H9 (cell line): ENCODE measurements at regions not wholly inside any gene's neighbourhood (a gene's known extent, or its start where the extent isn't known, plus 50 kb on each side); places are given as distances from the start of the nearest gene placed in this dataset.

ENCODE experiments used
- DNase-seq: peaks from one replicate; pipeline ENCODE4 v3.0.0-alpha.2; 2017
- H2AFZ ChIP-seq: one replicate; pipeline ENCODE4 v1.6.1; 2013; ENCODE audit warnings: mild to moderate bottlenecking, low read length, control low read depth, moderate library complexity
- H2AK5ac ChIP-seq: 2 replicates; pipeline ENCODE4 v1.6.1; 2013; ENCODE audit warnings: low read length, control low read depth, mixed read lengths; ENCODE audit not compliant: insufficient read length
- H2BK120ac ChIP-seq: one replicate; pipeline ENCODE4 v1.6.1; 2013; ENCODE audit warnings: low read depth, mild to moderate bottlenecking, low read length, control low read depth, inconsistent platforms; ENCODE audit not compliant: poor library complexity, severe bottlenecking
- H2BK12ac ChIP-seq: 2 replicates; pipeline ENCODE4 v1.6.1; 2013; ENCODE audit warnings: low read length, control low read depth, mixed read lengths, low read depth; ENCODE audit not compliant: insufficient read length
- H2BK15ac ChIP-seq: 2 replicates; pipeline ENCODE4 v1.6.1; 2013; ENCODE audit warnings: low read depth, low read length, control low read depth
- H2BK20ac ChIP-seq: one replicate; pipeline ENCODE4 v1.6.1; 2013; ENCODE audit warnings: low read depth, mild to moderate bottlenecking, low read length, control low read depth, inconsistent platforms; ENCODE audit not compliant: poor library complexity, severe bottlenecking
- H2BK5ac ChIP-seq: 2 replicates; pipeline ENCODE4 v1.6.1; 2013; ENCODE audit warnings: low read length, control low read depth, mixed read lengths; ENCODE audit not compliant: insufficient read length
- H3K14ac ChIP-seq: 2 replicates; pipeline ENCODE4 v1.6.1; 2013; ENCODE audit warnings: low read length, control low read depth; ENCODE audit not compliant: insufficient read depth
- H3K18ac ChIP-seq: 2 replicates; pipeline ENCODE4 v1.6.1; 2013; ENCODE audit warnings: low read depth, mild to moderate bottlenecking, mixed read lengths, low read length, control low read depth; ENCODE audit not compliant: insufficient read length
- H3K23ac ChIP-seq: 2 replicates; pipeline ENCODE4 v1.6.1; 2013; ENCODE audit warnings: low read length, control low read depth, mixed read lengths, low read depth; ENCODE audit not compliant: insufficient read length
- H3K23me2 ChIP-seq: 2 replicates; pipeline ENCODE4 v1.6.1; 2013; ENCODE audit warnings: low read depth, mild to moderate bottlenecking, mixed read lengths, low read length, control low read depth; ENCODE audit not compliant: insufficient read length, poor library complexity, severe bottlenecking
- H3K27ac ChIP-seq: 2 replicates; pipeline ENCODE4 v1.5.1; 2013; ENCODE audit warnings: low read length, control low read depth, mixed read lengths, low read depth; ENCODE audit not compliant: insufficient read length
- H3K27me3 ChIP-seq: 2 replicates; pipeline ENCODE4 v1.6.1; 2013; ENCODE audit warnings: low read length, control low read depth, inconsistent platforms; ENCODE audit not compliant: insufficient read depth
- H3K4ac ChIP-seq: 2 replicates; pipeline ENCODE4 v1.6.1; 2013; ENCODE audit warnings: low read depth, mild to moderate bottlenecking, control low read depth, inconsistent platforms, low read length, moderate library complexity
- H3K4me1 ChIP-seq: 2 replicates; pipeline ENCODE4 v1.6.1; 2013; ENCODE audit warnings: low read length, control low read depth, inconsistent platforms; ENCODE audit not compliant: insufficient read depth
- H3K4me2 ChIP-seq: 2 replicates; pipeline ENCODE4 v1.6.1; 2013; ENCODE audit warnings: low read length, control low read depth, mixed read lengths; ENCODE audit not compliant: insufficient read length, insufficient read depth
- H3K56ac ChIP-seq: 2 replicates; pipeline ENCODE4 v1.6.1; 2013; ENCODE audit warnings: low read depth, mild to moderate bottlenecking, mixed read lengths, low read length, control low read depth; ENCODE audit not compliant: insufficient read length
- H3K79me1 ChIP-seq: 2 replicates; pipeline ENCODE4 v1.6.1; 2013; ENCODE audit warnings: low read depth, mild to moderate bottlenecking, moderate library complexity, low read length, control low read depth, inconsistent platforms; ENCODE audit not compliant: insufficient read depth, poor library complexity, severe bottlenecking
- H3K79me2 ChIP-seq: 2 replicates; pipeline ENCODE4 v1.6.1; 2013; ENCODE audit warnings: low read length, control low read depth, inconsistent platforms; ENCODE audit not compliant: insufficient read depth
- H3K9ac ChIP-seq: 2 replicates; pipeline ENCODE4 v1.6.1; 2013; ENCODE audit warnings: low read length, control low read depth, mixed read lengths; ENCODE audit not compliant: insufficient read length; ENCODE audit errors: extremely low read depth
- H3K9me3 ChIP-seq: one replicate; pipeline ENCODE4 v1.6.1; 2013; ENCODE audit warnings: low read depth, low read length, inconsistent platforms; ENCODE audit not compliant: control insufficient read depth
- H3T11ph ChIP-seq: one replicate; pipeline ENCODE4 v1.6.1; 2013; ENCODE audit warnings: mild to moderate bottlenecking, low read length, control low read depth, inconsistent platforms
- H4K20me1 ChIP-seq: one replicate; pipeline ENCODE4 v1.6.1; 2013; ENCODE audit not compliant: control insufficient read depth, insufficient read length, insufficient read depth
- H4K5ac ChIP-seq: 2 replicates; pipeline ENCODE4 v1.6.1; 2013; ENCODE audit warnings: low read depth, mild to moderate bottlenecking, mixed read lengths, low read length, control low read depth; ENCODE audit not compliant: insufficient read length
- H4K8ac ChIP-seq: replicated peaks from 2 replicates; pipeline ENCODE4 v1.6.1; 2013; ENCODE audit warnings: low read length, control low read depth, mixed read lengths, low read depth; ENCODE audit not compliant: insufficient read length
- H4K91ac ChIP-seq: 2 replicates; pipeline ENCODE4 v1.6.1; 2013; ENCODE audit warnings: low read depth, mild to moderate bottlenecking, moderate library complexity, mixed read lengths, low read length, control low read depth; ENCODE audit not compliant: insufficient read length
- H3K27ac Mint-ChIP-seq, 3 experiments: 2 replicates in 2 of 3; 3 replicates in 1 of 3; pipeline ENCODE4 v1.8.0; 2020 to 2021; ENCODE audit warnings: mixed read lengths in 3 of 3, mild to moderate bottlenecking in 1 of 3, moderate library complexity in 1 of 3
- H3K27me3 Mint-ChIP-seq: 2 replicates; pipeline ENCODE4 v1.8.0; 2021; ENCODE audit warnings: low read depth, mild to moderate bottlenecking, moderate library complexity, mixed read lengths
- H3K36me3 Mint-ChIP-seq, 3 experiments: 2 replicates in 2 of 3; 3 replicates in 1 of 3; pipeline ENCODE4 v1.8.0; 2020 to 2021; ENCODE audit warnings: low read depth in 3 of 3, mixed read lengths in 3 of 3; ENCODE audit not compliant: insufficient read depth in 1 of 3
- H3K4me1 Mint-ChIP-seq, 2 experiments: 2 replicates each; pipeline ENCODE4 v1.8.0; 2020; ENCODE audit warnings: mixed read lengths in 2 of 2
- H3K4me3 Mint-ChIP-seq, 2 experiments: 2 replicates in 1 of 2; 3 replicates in 1 of 2; pipeline ENCODE4 v1.8.0; 2020 to 2021; ENCODE audit warnings: mild to moderate bottlenecking in 2 of 2, mixed read lengths in 2 of 2, moderate library complexity in 1 of 2
- H3K9me3 Mint-ChIP-seq, 2 experiments: 2 replicates in 1 of 2; 3 replicates in 1 of 2; pipeline ENCODE4 v1.8.0; 2020; ENCODE audit warnings: mild to moderate bottlenecking in 2 of 2, mixed read lengths in 2 of 2, moderate library complexity in 1 of 2
- CTCF ChIP-seq: fragments of 200-600 bp; sonication (generic); conservative IDR thresholded peaks from 3 replicates; pipeline ENCODE4 v1.8.0; 2021; ENCODE audit warnings: antibody characterized with exemption, mild to moderate bottlenecking
- WGBS: extraction: QIAGEN DNeasy Blood & Tissue Kit; methylation state at CpG from one replicate; pipeline ENCODE4 v1.1.7; 2013; ENCODE audit warnings: missing lambda C conversion rate, low lambda C conversion rate, mixed read lengths; ENCODE audit not compliant: insufficient read length; ENCODE audit errors: extremely low coverage; 5-methylcytosine and 5-hydroxymethylcytosine counted together

DNA sequence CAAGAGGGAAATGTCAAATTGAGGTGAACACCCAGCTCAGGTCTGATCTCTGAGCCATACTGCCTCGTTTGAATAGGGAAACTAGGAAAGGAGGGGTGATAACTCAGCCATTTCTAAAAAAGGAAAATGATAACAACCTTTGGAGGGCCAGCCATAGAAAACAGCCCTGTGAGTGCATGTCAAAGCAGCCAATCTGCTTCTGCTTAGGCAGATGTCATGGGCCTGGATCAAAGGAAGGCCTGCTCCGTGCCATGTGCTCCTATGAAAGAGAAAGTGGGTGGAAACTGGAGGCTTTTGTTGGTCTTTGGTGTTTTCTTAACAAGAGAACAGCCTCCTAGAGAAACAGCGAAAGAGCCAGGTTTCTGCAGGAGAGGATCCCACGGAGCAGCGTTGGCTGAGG, 428.0 kb downstream of the DHX35 start:
- no peak overlapping the region for H3K4me3 Mint-ChIP-seq
- no peaks in the 10 kb centered on the region for H3K36me3 Mint-ChIP-seq
- H2AK5ac ChIP-seq: no peak overlapping the region
- H2BK5ac ChIP-seq: no peak overlapping the region
- no peaks in the 10 kb centered on the region for H3K23me2 ChIP-seq
- no peak overlapping the region for H3K27ac Mint-ChIP-seq
- no peak overlapping the region for H3K4ac ChIP-seq
- no peak overlapping the region for H3K27ac ChIP-seq
- H4K5ac ChIP-seq: no peak overlapping the region
- H3K27me3 Mint-ChIP-seq: no peaks in the 10 kb centered on the region
- no peak overlapping the region for H2AFZ ChIP-seq
- no peak overlapping the region for H3K4me2 ChIP-seq
- no peak overlapping the region for H3K9ac ChIP-seq
- H3K79me2 ChIP-seq: no peaks in the 10 kb centered on the region
- no peak overlapping the region for H3K23ac ChIP-seq
- no peaks in the 10 kb centered on the region for H3K4me1 ChIP-seq
- no peaks in the 10 kb centered on the region for H4K20me1 ChIP-seq
- no peaks in the 10 kb centered on the region for H3K4me1 Mint-ChIP-seq
- no peak for DNase-seq
- no peak for TF ChIP-seq CTCF
- no peak overlapping the region for H2BK12ac ChIP-seq
- no peaks in the 10 kb centered on the region for H3K9me3 ChIP-seq
- H3K18ac ChIP-seq: no peak overlapping the region
- no peak overlapping the region for H2BK15ac ChIP-seq
- H3K79me1 ChIP-seq: no peaks in the 10 kb centered on the region
- WGBS: no CpG with 5 or more reads among the region's 5 CpGs
- H3K9me3 Mint-ChIP-seq: no peaks in the 10 kb centered on the region
- H2BK120ac ChIP-seq: no peak overlapping the region
- no peak overlapping the region for H3K14ac ChIP-seq
- no peak overlapping the region for H2BK20ac ChIP-seq
- H3K27me3 ChIP-seq: no peaks in the 10 kb centered on the region
- H3K56ac ChIP-seq: no peak overlapping the region
- H4K8ac ChIP-seq: no peak overlapping the region
- H4K91ac ChIP-seq: no peak overlapping the region
- H3T11ph ChIP-seq: no peak overlapping the region
